ENCODE measurements at regions not wholly inside any gene's neighbourhood (a gene's known extent, or its start where the extent isn't known, plus 50 kb on each side); places are given as distances from the start of the nearest gene placed in this dataset.

DNA sequence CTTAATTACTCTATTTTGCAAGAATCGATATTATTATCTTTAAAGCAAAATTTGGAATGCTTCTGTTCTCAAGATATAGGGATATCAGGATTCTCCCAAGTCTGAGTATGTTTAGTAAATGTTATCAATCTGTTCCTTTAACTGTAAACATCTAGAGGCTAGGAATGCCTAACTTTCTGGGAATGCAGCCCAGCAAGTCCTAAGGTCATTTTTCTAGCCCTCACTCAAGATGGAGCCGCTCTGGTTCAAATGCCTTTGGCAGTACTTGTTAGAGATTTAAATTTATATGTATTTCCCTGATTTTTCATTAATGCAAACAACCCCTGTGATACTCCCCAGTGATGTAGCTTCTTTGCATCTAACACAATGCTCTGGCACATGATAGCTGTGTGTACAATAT, 623.8 kb upstream of the LCORL start:
- no peak overlapping the region for H3K4me3 ChIP-seq (ENCODE audit: low read length)
- no peak for DNase-seq (ENCODE audit: low read depth)
- no peak for TF ChIP-seq CTCF (IDR thresholded peaks at IDR 0.05; ENCODE audit: insufficient read depth, low read depth, low read length, missing control alignments)

DNA sequence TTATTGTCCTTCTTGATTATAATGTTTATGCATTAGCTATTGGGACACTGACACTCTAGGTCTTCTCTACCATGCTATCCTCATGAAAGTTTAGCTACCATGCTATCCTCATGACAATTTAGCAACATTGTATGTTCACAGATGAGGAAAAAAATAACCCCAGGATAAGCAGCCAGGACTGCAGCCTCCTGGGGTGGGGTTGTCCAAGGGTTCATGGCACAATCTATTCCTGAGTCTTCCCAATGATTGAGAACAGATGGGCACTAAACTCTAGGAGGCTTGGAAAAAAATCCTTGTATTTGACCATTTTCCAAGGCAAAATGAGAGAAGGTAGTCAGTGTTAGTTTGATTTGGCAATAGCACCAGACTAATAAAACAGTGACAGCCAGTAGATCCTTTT, 619.8 kb upstream of the LCORL start:
- TF ChIP-seq CTCF (IDR thresholded peaks at IDR 0.05; ENCODE audit: insufficient read depth, low read depth, low read length, missing control alignments), result no peak
- DNase-seq (ENCODE audit: low read depth), result no peak
- H3K4me3 ChIP-seq (ENCODE audit: low read length), result no peak overlapping the region

GRCh38 chr4:18638031-18638430, 616.5 kb upstream of the LCORL start:
- H3K4me3 ChIP-seq (ENCODE audit: low read length), result no peak overlapping the region
- TF ChIP-seq CTCF (IDR thresholded peaks at IDR 0.05; ENCODE audit: insufficient read depth, low read depth, low read length, missing control alignments), result no peak
- no peak for DNase-seq (ENCODE audit: low read depth)

GRCh38 chr4:18636001-18636585, 614.5 kb upstream of the LCORL start:
- no peak for DNase-seq (ENCODE audit: low read depth)
- no peak overlapping the region for H3K4me3 ChIP-seq (ENCODE audit: low read length)
- TF ChIP-seq CTCF (IDR thresholded peaks at IDR 0.05; ENCODE audit: insufficient read depth, low read depth, low read length, missing control alignments), result no peak

DNA sequence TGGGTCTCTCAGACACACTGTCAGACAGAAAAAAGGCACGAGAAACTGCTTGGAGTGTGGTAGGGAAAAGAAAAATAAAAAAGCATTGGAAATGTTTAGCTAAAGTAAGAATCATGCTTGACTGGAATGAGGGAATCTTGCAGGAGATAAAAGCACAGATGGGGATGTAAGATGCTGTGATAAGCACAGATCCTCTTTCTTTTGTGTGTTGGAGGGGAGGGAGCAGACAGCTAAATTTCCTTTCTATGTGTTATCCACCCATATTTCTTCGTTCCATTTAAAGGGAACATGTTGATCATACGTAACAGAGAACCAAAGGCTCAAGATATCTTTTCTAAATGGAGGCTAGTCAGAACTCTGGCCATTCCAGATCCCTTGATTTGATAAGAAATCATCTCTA, 614.0 kb upstream of the LCORL start:
- no peak for TF ChIP-seq CTCF (IDR thresholded peaks at IDR 0.05; ENCODE audit: insufficient read depth, low read depth, low read length, missing control alignments)
- H3K4me3 ChIP-seq (ENCODE audit: low read length), result no peak overlapping the region
- DNase-seq (ENCODE audit: low read depth), result no peak

DNA sequence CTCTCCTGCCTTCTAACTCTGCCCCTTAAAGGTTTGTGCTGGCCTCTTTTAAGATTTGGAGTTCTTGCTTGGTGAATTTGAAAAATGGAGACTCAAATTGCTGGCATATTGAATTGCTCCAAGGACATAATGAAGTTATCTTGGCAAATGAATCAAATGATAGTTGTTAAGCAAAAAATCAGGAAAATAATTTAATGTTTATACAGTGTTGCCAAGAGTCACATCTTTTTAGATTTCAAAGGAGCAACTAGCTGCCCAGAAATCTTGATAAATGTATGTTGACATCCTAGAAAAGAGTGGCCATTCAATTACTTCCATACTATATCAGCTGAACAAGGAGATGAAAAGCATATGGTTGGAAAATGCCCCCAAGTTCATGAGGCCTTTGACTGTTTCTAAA, 610.0 kb upstream of the LCORL start:
- no peak overlapping the region for H3K4me3 ChIP-seq (ENCODE audit: low read length)
- no peak for TF ChIP-seq CTCF (IDR thresholded peaks at IDR 0.05; ENCODE audit: insufficient read depth, low read depth, low read length, missing control alignments)
- DNase-seq (ENCODE audit: low read depth), result no peak
